ENCODE measurements at regions not wholly inside any gene's neighbourhood (a gene's known extent, or its start where the extent isn't known, plus 50 kb on each side); places are given as distances from the start of the nearest gene placed in this dataset.

DNA sequence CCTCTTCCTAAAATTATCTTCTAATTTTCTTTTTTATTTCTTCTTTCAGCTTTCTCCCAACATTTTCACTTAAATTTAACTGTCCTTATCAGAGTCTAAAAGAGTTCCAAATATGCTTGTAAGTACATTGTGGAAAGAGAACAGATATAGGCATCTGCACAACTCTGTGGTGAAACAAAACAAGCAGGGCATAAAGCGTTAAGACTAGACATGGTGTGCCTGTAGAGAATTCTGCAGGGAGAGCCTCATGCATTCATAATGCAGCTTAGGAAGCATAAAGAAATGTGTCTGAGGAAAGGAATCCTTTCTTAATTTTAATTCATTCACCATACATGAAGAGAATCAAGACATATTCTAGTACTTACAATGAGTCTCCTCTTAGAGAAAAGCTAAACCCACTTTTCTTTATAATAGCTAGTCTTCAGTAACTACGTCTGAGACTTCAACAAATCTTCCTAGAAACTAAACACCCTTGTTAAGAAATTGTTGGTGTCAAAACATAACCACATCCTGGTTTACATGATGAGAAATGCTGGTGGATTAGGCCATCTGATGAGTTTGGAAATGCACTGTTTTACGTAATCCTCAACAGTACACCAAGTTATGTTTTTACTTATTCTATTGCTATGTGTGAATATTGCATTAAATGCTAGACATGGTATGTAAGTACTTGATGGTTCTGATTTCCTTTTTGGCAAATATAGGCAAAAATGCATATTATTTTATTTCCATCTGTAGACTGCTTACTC, 307.8 kb upstream of the GIMD1 start:
- no peak for DNase-seq

DNA sequence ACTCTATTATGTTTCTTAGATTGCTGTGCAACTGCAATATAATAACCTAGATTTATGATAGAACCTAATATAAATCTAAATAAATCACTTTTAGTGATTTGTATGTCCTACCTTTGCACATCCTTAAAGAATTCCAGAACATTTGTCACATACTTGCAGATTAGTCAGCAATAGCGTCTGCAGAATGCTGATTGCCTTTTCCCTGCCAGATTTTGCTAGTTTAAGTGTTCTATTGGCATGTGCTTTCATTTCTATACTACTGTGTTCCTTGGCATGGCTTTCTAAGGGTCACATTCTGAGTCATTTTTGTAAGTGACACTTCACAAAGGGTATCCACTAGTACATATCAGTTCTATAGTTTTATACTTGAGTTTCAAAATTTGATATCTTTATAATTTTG, 303.1 kb upstream of the GIMD1 start:
- DNase-seq = no peak

DNA sequence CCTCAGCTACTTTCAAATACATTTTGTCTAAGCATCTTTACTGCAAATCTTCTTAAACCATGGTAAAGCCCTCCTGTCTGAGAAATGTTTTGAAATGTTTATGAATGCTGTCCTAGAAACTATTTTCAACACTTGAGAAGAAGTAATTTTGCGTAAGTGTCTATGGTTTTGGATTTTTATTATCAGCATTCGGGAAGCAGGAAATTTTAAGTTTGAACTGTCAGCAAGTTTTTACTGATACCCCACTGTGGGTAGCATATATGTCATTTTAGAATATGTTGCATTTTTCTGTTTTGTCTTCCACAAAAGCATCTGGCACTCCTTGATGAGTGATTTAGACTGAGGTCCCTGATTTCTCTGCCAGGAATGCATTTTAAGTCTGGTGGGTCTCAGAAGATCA, 302.4 kb upstream of the GIMD1 start:
- no peak for DNase-seq

DNA sequence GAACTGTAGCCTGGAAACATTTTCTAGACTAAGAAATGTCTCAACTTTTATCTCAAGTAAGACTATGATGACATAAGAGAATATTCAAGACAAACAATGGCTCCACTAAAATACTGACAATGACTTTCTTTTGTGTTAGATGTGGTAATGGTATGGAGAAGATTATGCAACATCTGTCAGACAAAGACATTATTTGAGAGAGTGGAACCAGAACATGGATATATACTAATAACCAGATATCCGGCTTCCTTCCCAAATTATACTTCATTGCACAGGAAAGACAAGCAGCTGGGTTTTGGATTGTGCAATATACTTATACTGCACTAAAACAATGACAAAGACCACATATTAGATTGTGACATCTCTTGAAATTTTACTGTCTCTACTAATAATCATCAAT, 290.8 kb upstream of the GIMD1 start:
- DNase-seq = peak; percentile 3

DNA sequence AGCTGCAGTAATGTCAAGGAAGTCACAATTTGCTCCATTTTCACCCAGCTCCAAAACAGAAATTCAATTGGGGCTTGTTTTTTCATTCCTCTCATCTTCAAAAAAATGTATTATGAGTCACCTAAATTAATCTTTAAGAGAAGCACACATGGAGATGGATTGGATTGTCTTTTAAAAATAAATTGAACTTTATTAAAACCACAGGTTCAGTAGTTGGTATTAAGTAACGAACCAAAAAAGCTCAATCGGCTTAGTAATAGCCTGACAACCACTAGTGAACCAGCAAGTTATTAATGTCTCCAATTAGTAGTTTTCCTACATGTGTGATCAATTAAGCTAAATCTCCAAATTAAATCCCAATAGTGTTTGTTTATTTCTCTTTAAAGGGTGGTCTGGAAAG, 283.5 kb upstream of the GIMD1 start:
- DNase-seq = no peak

DNA sequence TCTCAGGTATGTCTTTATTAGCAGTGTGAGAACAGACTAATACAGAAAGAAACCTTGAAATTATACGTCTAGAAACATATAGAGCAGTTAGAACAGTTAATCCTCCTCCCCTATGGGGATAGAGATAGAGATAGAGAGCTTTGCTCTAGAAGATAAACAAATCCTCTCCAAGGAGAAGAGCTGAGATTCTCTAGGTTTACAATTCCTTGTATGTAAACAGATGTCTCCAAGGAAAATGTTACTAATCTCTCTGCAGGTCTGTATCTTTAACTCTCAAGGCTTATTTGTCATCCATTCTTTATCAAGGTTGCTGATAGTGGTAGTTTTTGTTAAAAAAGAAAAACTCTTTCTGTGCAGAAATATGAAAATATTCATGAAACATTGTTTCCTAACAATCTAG, 282.1 kb upstream of the GIMD1 start:
- no peak for DNase-seq

DNA sequence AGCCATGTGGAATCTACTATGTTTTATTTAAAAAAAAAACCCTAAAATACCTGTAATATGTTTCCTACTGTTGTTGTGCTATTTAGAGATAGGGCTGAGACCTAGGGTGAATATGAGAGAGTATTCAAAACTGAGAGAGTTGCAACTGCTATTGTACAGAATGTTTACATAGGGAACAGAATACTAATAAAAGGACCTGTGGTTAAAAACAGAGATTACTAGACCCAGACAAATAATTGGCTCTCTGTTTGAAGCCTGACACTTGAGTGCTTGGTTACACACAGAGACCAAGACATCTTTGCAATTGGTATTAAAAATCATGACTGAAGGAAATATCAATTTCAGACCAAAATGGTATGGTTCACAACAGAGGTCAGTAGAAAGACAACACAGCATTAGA, 278.9 kb upstream of the GIMD1 start:
- no peak for DNase-seq

DNA sequence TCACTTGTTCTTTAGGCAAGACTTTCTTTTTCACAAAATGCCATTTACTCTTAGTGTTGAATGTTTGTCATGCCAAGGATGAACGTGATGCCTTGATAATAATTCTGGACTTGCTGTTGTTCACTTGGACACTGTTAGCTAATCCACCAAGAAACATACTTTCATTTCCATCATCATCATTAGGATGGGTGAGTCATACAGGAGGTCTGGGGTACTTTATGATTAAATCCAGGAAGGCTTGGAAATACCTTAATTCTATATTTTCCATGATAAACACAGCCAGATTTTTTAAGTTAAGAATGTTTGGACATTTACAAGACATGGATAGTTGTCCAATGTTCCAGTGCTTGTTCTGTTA, 260.7 kb upstream of the GIMD1 start:
- no peak for DNase-seq

DNA sequence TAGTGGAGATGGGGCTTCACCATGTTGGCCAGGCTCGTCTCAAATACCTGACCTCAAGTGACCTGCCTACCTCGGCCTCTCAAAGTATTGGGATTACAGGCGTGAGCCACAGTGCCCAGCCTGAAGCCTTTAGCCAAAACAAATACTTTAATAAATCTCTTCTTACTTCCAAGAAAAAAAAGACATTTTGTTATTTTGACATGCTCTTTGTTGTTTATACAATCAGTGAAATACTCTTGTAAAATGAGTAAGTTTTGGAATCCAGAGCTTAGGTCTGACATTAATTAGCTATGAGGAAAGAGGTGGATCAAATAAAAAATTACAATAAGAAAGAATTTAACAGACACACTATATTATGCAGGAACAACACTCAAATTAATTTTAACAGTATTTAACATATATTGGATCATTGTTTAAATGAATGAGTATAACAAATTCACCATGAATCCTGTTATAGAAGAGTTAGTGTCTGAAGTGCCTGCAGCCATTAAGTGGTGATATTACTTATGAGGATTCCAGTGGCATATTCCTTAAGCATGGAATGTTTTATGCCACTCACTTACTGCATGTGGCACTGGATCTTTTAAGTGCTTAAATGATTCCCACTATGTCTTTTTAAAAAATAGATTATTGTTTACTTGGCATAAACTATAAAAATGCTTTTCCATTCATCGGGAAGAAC, 260.1 kb upstream of the GIMD1 start:
- DNase-seq = no peak

DNA sequence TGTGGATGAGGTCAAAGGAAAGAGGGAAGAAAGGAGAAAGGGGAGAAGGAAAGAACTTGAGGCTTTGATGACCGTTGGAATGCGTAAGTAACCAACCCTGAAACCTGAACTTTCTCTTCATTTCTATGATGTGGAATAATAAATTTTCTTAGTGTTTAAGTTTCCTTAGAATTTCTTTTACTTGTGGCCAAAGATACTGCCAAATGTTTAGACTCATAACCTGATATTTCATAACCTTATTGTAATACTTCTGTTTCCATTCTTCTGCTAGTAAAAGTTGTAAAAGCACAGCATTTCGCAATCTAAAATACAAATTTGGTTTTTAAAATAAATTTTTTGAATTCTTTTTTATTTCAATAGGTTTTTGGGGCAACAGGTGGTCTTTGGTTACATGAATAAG, 258.5 kb upstream of the GIMD1 start:
- DNase-seq = no peak

DNA sequence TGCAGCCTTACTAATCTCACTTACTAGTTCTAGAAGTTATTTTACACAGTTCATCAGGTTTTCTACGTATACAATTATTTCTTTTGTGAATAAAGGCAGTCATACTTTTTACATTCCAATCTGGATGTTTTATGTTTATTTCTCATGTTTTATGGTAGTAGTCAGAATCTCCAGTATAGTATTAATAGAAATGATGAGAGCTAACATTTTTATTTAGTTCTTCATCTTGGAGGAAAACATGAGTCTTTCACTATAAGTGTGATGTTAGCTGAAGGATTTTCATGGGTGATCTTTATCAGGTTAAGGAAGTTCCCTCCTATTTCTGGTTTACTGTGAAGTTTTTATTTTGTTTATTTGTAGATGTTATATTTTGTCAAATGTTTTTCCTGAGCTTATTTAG, 256.1 kb upstream of the GIMD1 start:
- no peak for DNase-seq

DNA sequence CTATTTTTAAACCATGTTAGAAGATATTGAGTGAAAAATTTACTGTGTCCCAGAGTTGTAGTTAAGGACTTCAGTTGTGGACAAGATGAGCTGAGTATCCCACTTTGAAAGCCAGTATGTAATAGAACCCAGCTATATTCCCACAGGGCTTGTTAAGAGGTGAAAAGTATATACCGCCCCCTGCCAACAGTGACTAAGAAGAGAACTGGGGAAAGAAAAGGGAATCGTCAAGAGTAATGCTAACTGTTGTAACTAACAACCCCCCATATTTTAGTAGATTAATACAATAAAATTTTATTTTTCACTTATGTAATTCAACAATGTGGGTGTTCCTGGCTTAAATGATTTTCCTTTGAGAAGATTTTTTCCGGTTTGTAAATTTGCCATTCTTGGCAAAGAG, 250.4 kb upstream of the GIMD1 start:
- no peak for DNase-seq

DNA sequence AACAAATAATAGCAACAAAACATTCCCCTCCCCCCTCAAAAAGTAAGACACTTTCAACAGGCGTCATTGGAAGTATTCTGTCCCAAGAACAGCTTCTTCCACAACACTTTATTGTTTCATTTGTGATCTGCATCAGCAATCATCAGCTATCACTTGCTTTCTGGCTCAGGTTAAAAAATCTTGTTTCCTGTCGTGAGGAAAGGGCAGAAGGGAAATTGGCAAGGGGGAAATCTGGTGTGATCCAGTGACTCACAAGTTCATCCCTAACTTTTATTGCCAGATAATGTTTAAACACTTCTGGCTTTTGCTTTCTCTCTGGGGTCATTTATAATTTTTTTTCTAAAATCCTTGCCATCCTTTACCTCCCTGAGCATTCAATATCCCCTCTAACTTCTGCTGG, 247.4 kb upstream of the GIMD1 start:
- no peak for DNase-seq

DNA sequence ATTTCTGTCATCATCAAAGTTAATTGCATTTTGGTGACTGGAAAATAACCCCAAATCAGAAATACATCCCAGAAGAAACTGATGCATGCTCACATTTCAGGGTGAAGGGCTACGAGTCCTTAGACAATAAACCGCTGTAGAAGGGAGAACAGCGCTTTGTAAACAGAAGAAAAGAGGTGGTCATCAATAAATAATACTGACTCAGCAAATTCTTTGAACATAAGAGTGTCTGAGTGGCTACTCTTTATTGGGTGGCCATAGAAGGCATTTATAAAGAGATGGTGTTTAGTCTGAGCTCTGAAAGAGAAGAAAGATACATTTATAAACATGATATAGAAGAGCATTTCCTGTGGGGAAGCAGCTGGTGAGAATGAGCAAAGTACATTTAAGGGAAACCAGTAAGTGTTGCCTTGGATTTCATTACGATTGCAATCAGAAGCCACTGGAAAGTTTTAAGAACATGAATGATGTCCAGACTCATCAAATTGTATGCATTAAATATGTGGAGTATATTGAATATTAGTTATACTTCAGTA, 246.9 kb upstream of the GIMD1 start:
- no peak for DNase-seq

DNA sequence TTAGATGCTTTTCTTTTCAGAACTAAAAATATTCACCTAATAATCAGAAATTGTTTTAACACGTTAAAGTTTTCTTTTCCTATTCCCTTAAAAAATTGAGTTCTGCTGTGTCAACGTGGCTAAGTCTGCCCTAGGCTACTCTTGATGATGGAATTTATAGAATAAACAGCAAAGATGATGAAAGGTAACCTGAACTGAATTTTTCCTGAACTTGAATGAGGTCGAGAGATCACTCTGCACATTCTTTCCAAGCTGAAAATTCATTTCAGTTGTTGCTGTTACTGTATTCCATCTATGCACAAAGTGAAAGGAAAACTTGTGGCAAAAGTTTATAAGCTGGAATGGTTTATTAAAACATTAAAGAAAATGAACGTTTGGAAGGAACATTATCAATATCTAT, 245.9 kb upstream of the GIMD1 start:
- DNase-seq = no peak

DNA sequence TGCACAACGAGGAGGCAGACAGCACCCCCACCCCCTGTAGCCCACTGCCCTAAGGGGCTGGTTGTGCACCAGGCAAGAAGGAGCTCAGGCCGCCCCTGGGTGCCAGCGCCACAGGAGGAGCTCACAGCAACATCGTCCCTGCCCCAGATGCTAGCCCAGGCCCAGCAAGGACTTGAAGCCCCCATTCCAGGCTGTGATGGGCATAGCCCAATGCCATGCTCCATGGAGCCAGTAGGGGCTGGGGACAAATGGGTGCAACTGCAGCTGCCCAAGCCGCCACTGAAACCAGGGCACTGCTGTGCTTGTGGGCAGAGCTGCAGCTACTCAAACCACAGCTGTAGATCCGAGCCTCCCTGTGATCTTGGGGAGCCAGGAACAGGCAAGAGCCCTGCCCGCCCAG, 241.3 kb upstream of the GIMD1 start:
- DNase-seq = no peak

DNA sequence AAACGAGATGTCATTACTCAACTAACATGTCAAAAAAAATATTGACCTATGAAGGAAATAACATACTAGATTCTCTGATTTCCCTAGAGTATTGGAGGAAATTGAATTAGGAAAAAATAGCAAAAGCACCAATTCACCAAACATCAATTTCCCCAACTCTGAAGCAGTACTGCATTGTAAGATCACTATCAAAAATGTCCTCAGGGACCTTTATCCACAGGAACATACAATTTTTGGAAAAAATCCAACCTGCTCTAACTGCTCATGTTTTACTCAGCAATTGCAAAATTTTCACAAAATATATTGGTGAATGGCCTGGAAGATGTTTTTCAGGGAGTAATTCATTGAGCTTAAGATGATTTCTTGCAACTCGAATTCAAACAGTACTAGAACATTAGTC, 239.0 kb upstream of the GIMD1 start:
- DNase-seq = no peak

DNA sequence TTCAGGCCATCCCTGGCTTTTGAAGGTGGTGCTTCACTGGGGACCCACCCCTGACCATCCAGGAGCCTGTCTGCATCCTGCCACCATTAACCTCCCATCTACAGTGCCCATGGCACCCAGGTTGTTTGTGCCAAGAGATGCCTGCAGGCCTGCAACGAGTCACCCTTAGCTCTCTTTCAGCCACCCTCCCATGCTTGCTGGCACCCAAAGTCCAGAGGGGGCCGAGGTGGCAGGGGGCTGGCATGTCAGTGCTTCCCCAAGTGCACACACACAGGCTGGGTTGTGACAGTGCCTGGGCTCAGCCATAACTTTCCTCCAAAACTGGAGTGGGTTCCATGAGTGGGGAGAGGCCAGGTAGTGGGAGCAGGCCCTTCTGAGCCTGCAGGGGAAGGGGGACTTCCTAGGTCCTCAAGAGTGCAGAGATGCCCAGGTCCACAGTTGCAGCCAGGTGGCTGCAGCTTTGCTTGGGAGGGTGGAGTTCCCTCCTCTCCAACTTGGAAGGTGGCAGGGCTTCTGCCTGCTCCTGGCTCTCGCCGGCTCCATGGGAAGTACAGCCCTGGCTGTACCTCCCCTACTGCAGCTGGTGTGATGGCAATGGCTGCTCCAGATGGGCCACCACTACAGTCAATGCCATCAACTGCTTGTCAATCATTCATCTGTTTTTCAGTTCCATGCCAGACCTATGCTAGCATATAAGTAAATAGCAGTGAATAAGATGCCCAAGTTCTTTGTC, 235.9 kb upstream of the GIMD1 start:
- DNase-seq = no peak

DNA sequence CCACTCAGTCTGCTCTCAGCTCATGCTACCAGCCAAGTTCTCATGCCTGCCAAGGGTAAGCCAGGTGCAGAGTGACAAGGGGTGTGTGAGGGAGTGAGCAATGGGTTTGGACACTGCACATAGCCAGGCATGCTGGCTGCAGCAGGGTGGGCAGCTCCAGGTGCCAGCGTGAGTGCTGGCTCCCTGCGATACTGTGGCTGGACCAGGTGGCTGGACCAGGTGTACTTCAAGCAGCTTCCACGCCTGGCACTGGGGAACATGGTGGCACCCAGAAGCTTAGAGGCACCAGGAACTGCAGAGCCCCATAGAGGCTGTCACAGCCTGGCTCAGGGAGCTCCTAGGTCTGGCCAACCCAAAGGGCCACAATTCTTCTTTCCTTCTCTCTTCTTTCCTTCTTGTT, 234.9 kb upstream of the GIMD1 start:
- no peak for DNase-seq

DNA sequence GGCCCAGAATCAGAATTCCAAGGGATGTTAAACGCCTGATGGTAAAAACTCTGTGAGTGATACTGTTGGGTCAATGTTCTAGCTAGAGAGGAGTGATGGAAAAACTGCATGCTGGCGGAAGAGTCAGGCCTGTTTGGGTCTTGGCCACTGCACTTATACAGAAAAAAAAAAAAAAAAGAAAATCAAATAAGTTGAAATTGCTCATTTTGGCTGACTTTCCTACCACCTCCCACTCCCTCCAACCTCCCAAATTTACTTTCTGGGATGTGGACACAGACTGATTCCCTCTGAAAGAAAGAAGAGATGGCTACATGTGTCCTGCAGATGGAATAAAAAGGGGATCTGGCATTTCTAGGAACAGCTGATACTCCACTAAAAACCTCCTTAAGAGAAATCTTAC, 234.1 kb upstream of the GIMD1 start:
- DNase-seq = no peak

DNA sequence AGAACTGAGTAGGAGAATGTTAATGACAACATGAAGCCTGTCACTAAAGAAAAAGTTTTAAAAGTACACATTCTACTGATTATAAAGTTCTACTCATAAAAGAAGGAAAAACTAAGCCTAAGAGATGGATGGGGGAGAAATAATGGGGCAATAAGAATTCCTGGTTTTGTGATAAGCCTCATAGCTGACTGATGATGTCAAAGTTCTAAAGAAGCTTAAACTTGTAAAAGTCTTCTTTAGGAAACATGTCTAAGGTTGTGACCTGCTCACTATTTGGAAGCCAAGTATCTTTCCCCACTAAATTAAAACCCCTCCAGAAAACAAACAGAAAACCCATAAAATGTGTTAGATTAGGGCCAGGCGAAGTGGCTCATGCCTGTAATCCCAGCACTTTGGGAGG, 232.9 kb upstream of the GIMD1 start:
- DNase-seq = no peak

DNA sequence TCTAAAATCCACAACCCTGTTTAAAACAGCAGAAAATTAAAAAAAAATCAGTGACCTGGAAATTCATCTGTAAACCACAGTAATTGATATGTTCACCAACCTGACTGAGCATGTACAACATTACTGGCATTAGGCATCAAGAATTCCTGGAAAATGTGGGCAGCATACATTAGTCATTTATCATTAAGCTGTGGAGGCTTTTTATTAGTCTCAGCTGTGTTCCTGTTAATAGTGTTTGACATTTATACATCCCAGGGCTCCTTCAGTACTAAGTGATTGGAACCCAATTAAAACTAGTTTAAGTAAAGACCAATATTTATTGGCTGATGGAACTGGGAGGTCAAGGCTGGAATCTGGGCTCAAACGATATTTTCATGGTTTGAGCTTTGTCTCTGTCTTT, 227.3 kb upstream of the GIMD1 start:
- DNase-seq = no peak

DNA sequence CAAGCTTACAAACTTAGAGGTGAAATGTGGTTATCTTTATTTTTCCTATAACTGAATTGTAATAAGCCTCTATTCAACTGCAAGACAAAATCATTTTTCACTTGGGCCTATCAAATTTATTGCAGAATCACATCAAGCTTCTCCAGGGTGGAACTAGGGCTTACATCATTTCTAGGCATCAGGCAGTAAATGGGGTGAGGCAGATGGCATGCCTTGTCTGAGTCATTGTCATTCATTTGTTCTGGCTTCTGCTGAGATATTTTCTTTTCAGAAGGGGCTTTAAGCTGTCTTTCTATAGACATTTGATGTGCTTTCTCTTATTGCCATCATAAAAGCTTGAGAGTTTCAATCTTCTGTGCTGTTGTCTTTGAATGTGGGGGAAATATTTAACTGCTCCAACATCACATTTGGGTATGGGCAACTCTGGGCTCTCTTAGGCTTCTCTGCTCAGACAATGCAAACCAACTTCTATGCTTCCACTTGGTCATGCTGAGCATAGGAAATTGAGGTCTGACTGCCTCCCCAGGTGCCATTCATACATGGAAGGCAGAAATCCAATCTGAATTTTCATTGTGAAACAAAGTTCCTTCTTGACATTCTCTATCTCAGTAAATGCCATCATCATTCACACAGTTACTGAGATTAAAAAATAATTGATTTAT, 225.8 kb upstream of the GIMD1 start:
- no peak for DNase-seq

DNA sequence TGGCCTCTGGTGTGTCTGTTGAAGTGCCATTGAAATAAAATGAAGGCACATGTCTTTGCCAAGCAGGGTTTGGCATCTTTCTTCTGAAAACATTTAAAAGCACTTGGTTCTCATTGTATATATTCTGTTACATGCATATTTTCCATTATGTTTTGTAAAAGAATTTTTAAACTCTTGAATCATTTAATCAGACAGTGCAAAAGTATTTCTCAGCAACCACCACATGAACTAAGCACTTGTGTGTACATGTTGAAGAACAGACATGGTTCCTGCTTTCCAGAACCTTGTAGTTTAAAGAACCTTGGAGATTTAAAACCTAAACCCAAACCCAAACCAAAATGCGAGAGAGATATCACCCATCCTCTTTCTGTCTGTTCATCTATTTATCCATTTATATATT, 220.3 kb upstream of the GIMD1 start:
- DNase-seq = no peak

Data from KG1 (cell line).